HG03354 (cell line): ENCODE measurements at regions not wholly inside any gene's neighbourhood (a gene's known extent, or its start where the extent isn't known, plus 50 kb on each side); places are given as distances from the start of the nearest gene placed in this dataset.
"Not testable (repeated sequence)": the region's sequence is repeated elsewhere in the genome, so short reads cannot be mapped to it uniquely, and the experiment has no call there.

ENCODE experiments used
- ATAC-seq: cut with Tn5 transposase; IDR thresholded peaks from one replicate; pipeline ENCODE4 v1.9.1; 2021; ENCODE audit warnings: mild to moderate bottlenecking; ENCODE audit not compliant: unreplicated experiment, poor library complexity, severe bottlenecking

DNA sequence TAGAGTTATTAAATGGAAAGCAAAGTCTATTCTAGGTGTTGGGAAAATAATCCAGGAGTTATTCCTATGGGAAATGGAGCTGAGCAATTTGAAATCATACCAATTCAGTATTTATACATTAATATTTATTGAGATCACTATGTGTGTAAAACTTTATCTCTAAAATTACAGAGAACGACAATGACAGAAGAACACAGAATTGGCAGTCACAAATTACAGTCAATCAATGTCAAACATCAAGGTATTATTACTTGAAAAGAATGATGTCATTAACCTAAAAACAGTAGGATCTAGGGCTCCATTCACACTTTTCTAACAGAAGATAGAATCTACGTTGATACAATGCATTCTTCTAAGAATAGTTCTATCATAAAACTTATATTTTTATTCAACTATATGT lies 154.9 kb upstream of the GJE1 start:
- ATAC-seq = no peak

DNA sequence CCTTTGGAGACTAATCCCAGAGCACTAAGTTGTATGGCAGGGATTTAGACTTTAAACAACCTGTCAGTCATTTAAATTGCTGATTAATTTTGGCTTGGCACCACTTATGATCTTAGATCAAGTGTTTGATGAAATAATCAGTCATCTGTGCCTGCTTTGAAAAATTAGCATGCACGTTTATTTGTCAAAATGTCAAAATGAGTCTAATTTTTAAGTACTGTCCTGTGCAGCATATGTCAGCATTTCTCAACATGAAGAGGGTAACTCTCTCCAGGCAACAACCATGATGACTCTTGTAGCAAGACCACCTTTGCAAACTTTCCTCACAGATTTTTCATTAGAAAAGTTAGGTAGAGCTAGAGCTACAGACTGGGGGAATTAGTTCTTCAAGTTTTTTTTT lies 155.7 kb upstream of the GJE1 start:
- ATAC-seq = no peak

DNA sequence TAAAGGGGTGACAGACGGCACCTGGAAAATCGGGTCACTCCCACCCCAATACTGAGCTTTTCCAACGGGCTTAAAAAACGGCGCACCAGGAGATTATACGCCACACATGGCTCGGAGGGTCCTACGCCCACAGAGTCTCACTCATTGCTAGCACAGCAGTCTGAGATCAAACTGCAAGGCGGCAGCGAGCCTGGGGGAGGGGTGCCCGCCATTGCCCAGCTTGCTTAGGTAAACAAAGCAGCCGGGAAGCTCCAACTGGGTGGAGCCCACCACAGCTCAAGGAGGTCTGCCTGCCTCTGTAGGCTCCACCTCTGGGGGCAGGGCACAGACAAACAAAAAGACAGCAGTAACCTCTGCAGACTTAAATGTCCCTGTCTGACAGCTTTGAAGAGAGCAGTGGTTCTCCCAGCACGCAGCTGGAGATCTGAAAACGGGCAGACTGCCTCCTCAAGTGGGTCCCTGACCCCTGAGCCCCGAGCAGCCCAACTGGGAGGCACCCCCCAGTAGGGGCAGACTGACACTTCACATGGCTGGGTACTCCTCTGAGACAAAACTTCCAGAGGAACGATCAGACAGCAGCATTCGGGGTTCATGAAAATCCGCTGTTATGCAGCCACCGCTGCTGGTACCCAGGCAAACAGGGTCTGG lies 162.8 kb upstream of the GJE1 start:
- not testable (repeated sequence) for ATAC-seq

DNA sequence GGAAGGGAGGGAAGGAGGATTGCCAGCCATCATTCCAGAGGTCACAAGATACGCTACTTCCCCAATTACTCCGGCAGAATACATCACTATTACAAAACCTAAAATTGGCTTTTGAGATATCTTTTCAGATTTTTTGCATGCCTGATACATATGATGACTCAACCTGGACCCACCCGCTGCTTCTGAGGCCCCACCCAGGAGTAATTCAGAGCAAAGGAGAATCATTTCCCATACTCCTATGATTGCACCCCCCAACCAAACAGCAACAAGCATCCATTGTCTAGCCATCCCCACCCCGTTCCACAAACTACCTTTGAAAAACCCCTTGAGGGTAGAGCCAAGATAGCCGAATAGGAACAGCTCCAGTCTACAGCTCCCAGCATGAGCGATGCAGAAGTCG lies 163.5 kb upstream of the GJE1 start:
- no peak for ATAC-seq

DNA sequence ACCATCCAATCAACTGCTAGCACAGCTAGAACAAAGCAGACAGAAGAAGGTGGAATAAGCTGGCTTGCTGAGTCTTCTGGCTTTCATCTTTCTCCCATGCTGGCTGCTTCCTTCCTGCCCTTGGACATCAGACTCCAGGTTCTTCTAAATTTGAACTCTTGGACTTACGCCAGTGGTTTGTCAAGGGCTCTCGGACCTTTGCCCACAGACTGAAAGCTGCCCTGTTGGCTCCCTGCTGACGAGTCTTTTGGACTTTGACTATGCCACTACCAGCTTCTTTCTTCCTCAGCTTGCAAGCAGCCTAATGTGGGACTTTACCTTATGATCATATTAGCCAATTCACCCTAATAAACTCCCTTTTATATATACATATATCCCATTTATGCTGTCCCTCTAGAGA lies 164.1 kb upstream of the GJE1 start:
- ATAC-seq = no peak

DNA sequence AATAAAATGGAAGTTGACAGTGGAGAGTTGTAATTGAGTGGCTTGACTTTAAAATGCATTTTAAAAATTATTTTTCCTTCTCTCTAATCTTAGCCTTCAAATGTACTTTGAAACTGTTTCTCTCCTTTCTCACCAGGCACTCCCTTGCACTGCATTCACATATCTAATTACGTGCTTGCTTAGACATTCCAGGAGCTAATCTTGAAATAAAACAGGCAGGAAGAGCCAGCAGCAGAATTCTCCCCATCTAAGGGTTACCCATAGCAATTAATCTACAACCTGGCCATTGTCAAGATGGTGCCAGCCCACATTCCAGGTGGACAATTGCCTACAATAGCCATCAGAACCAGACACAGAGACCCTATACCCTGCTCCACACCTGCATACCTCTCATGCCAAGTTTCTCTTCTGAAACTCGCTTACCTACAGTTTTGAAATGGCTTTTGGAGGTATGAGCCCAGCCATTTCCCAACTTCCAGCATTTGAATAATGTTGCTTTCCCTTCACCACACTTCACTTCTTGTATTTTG lies 167.6 kb upstream of the GJE1 start:
- no peak for ATAC-seq

DNA sequence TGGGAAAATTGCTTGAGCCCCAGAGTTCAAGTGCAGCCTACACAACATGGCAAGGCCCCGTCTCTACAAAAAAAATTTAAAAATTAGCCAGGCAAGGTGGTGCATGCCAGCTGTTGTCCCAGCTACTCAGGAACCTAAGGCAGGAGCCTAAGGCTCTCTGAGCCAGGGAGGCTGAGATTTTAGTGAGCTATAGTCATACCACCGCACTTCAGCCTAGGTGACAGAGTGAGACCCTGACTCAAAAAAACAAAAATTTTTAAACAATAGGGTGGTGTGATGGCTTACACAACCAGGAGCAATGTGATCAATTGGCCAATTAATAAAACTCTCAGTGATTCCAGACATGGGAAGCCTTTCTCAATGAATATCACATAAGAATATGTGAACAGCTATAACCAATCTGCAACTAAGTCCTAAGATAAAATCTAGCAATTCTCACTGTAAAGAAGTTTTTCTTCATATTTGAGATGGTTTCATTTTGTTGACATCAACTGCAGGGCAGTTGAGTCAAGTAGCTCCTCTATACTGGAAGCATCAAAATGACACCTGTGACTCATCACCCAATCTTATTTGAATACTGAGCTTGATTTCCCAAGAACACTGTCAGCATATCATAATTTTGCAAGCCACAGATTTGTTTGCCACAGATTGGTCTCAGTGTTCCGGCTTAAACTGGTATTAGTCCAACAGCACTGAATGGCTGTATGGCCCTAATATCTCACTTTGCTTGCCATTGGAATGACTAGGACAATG lies 169.0 kb upstream of the GJE1 start:
- no peak for ATAC-seq

DNA sequence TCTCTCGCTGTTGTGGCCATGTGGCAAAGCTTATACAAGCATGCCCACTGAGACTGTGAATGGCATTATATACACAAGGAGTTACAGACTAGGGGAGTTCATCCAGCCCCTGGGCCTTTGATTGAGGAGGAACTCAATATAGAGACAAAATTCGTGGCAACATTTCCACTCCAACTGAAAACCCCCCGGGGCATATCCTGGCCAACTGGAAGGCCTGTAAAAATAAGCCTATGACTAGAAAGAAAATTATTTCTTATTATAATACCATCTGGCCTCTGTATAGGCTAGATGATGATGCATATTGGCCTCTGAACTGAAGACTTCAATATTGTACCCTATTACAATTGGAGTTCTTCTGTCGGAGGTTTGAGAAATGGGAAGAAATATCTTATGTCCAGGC lies 175.5 kb upstream of the GJE1 start:
- ATAC-seq = no peak

DNA sequence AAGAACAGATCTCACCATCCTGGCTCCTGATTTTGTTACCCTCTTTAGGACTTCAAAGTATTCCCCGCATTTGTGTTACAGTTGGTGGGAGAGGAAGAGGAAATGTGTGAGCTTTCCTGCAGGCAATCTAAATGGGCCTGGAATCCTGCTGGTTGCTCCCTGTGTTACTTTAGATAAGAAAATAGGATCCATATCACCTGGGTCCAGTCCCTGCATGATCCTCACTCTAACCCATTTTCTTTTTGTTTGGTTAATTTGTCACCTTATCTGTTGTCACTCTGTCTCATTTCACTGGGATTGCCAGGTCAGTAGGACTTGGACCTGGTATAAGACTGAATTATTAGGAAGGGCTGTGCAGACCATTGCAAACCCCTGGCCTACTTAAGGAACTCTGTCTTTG lies 175.9 kb upstream of the GJE1 start:
- no peak for ATAC-seq

DNA sequence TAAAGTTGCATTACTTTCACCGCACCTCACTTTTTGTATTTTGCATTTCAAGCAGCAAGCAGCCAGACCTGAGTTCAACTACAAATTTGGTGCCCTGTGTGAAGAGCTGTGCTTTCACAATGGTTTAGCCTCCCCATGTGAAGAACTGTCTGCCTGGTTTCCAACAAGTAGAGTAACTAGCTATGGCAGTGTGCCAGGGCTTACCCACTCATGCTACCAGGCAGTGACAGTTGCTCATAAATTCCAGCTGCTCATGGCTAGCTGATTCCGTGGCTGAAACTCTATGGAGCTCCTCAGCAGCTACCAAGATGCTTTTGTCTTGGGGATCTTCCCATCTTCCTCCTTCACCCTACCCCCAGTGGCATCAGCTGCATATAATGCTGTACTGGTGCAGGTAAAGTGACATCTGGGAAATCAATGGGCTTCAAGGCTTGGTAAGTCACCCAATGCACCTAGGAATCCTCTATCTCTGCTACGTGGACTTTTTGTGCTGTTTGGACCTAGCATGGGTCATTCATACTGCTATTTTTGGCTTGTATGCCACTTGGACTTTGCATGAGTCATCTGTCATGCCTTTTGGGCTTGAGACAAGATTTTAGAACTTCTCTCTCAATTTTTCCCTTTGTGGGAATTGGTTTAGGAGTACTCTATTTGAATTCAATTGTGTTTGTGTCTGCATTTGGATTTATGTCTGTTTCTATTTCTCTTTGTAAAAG lies 176.5 kb upstream of the GJE1 start:
- ATAC-seq = no peak

DNA sequence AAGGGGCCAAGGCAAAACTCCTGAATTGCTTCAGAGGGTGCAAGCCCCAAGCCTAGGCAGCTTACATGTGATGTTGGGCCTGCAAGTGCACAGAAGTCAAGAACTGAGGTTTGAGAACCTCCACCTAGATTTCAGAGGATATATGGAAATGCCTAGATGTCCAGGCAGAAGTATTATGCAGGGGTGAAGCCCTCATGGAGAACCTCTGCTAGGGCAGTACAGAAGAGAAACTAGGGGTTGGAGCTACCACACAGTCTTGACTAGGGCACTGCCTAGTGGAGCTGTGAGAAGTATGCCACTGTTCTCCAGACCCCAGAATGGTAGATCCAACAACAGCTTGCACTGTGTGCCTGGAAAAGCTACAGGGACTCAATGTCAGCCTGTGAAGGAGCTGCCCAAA lies 179.7 kb upstream of the GJE1 start:
- no peak for ATAC-seq

DNA sequence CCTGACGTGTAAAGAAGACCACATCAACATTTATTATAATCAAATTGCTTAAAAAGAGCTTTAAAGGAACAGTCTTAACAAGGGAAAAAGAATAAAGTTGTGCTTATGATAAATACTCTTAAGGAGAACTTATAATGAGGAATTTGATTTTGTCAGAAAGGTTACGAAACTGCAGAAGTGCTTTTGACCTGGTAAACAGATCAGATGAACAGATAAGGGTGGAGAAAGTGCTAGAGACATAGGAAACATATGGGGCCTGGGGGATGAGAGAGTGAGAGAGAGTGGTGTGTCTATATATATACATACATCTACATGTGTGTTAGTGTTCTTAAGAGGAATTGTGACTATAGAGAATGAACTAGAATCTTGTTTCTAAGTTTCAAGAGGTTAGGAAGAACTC lies 186.2 kb upstream of the GJE1 start:
- no peak for ATAC-seq

DNA sequence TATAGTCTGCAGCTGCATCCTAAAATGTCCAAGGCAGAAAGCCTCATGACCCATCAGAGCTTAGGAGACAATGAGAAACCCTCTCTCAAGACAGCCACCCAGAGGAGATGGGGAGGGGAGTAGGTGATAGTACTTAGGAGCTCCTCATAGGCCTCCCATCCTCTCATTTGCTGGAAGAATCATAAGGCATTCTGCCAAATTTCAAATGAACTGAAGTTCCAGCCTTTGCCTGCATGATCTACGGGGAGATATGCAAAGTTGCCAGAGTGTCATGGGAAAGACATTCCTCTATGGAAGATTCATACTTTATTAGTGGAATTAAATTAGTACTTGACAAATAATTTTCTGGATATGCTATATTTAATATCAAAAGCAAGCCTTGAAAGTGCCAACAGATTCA lies 194.1 kb upstream of the GJE1 start:
- no peak for ATAC-seq

DNA sequence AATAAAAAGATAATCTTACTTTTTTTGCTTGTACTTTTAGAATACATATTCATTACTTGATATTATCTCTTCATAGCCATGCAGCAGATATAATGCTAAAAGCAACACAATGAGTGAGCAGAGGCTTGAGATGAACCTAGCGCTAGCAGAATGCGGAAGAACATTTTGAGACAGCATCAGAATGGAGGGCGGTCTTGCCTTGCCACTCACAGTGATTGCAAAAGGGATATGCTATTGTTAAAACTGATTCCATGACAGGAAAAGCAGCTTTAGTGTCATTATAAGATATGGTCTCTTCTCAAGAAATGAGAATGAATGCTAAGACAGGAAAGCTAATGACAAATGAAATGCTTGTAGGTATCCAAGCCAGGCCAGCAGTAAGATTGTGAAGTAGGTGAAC lies 200.0 kb upstream of the GJE1 start:
- ATAC-seq = no peak

DNA sequence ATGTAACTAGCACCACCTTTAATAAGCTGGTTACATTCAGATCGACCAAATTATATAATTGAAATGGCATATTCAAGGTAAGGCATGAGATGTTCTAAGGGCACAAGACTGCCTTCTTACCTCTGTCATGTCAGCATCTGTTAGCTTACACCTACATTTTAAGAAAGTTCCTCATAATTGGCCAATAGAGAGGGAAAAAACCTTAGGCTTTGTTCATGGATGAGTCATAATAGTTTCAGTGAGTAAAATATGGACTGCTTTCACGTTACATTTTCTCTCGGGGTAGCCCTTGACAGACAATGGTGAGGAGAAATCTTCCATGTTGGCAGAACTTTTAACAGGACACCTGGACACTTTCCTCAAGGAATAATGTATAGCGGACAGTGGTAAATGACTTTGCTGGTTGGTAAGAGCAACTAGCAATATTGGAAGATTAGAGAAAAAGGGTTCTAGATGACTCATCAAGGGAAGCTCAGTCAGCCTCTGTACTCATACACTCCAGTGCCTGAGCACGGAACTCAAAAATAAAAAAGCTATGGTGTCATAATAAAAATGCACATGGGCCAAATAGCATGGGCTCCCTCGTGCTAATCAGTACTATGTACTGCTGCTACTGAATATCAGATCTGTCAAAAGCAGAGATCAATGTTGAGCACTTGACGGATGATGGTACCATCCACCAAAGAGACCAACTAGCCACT lies 206.4 kb upstream of the GJE1 start:
- peak; percentile 55 for ATAC-seq

DNA sequence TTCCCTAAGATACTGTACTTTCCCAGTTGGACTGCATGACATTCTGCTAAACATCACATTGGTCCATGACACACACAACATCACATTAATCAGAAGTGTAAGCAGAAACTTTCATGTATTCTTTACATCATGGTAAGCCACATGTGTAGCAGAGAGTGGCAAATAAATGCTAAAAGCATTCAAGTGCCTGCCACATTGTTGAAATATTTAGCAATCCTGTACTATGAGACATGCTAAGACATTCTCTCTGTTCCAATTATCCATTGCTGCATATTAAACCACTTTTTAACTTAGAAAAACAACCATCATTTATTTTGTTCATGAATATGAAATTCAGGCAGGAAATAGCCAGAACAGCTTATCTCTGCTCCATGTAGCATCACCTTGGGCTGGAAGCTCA lies 207.7 kb upstream of the GJE1 start:
- ATAC-seq = no peak

DNA sequence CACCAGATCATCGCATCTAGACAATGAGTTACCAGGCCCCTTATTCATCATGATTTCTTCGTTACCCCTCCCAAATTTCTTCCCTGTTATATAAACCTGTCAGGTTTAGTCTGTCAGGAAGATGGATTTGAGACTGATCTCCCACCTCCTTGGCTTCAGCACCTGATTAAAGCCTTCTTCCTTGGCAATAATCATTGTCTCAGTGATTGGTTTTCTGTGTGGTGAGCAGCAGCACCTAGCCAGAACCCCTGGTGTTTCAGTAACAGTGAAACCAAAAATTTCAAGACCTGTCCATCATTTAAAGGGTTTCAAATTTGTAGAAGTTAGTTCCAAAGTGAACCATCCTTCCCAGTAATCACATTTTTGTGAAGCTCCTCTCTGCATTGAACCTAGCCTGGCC lies 209.8 kb upstream of the GJE1 start:
- no peak for ATAC-seq

DNA sequence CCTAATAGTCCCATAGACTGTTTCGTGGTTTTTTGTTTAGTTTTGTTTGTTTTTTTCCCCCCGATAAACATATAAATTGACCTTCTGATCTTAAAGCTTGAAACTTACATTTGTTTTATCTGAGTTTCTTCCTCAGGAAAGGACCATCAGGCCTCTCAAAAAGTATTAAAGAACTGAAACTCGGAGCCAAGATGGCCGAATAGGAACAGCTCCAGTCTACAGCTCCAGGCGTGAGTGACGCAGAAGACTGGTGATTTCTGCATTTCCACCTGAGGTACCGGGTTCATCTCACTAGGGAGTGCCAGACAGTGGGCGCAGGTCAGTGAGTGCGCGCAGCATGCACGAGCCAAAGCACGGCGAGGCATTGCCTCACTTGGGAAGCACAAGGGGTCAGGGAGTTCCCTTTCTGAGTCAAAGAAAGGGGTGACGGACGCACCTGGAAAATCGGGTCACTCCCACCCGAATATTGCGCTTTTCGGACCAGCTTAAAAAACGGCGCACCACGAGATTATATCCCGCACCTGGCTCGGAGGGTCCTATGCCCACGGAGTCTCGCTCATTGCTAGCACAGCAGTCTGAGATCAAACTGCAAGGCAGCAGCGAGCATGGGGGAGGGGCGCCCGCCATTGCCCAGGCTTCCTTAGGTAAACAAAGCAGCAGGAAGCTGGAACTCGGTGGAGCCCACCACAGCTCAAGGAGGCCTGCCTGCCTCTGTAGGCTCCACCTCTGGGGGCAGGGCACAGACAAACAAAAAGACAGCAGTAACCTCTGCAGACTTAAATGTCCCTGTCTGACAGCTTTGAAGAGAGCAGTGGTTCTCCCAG lies 215.8 kb upstream of the GJE1 start:
- ATAC-seq = not testable (repeated sequence)

DNA sequence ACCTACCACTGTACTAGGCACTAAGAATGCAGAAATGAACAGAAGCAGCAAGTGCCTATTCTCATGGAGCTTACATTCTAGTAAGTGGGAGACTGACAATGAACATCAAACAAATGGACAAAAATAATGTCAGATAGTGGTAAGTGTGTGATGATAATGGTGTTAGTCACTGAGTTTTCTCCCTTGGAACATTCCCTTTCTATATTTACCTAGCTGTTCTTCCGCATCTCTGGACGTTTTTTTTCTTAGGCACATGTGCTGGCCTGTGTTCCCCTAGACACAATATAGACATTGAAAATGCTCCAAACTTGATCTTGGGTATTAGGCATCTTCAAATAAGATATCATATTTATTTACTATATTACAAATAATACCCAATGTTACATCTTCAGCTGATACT lies 218.1 kb upstream of the GJE1 start:
- ATAC-seq = no peak
